ENCODE measurements at regions not wholly inside any gene's neighbourhood (a gene's known extent, or its start where the extent isn't known, plus 50 kb on each side); places are given as distances from the start of the nearest gene placed in this dataset.

GRCh38 chr2:3073041-3073595 lies 304.5 kb downstream of the EIPR1 start (continued):
- TF ChIP-seq NKRF (conservative IDR thresholded peaks at IDR 0.05) (no peak), CHD2 (IDR thresholded peaks at IDR 0.05; ENCODE audit: borderline replicate concordance, low read depth, low read length) (no peak), RB1 (IDR thresholded peaks at IDR 0.05; ENCODE audit: borderline replicate concordance) (no peak)
- TF ChIP-seq, protein P1, sequence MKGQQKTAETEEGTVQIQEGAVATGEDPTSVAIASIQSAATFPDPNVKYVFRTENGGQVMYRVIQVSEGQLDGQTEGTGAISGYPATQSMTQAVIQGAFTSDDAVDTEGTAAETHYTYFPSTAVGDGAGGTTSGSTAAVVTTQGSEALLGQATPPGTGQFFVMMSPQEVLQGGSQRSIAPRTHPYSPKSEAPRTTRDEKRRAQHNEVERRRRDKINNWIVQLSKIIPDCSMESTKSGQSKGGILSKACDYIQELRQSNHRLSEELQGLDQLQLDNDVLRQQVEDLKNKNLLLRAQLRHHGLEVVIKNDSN (IDR thresholded peaks at IDR 0.05; ENCODE audit: borderline replicate concordance, extremely low read length, insufficient read depth, low read depth, low read length), result no peak
- TF ChIP-seq, protein P2, sequence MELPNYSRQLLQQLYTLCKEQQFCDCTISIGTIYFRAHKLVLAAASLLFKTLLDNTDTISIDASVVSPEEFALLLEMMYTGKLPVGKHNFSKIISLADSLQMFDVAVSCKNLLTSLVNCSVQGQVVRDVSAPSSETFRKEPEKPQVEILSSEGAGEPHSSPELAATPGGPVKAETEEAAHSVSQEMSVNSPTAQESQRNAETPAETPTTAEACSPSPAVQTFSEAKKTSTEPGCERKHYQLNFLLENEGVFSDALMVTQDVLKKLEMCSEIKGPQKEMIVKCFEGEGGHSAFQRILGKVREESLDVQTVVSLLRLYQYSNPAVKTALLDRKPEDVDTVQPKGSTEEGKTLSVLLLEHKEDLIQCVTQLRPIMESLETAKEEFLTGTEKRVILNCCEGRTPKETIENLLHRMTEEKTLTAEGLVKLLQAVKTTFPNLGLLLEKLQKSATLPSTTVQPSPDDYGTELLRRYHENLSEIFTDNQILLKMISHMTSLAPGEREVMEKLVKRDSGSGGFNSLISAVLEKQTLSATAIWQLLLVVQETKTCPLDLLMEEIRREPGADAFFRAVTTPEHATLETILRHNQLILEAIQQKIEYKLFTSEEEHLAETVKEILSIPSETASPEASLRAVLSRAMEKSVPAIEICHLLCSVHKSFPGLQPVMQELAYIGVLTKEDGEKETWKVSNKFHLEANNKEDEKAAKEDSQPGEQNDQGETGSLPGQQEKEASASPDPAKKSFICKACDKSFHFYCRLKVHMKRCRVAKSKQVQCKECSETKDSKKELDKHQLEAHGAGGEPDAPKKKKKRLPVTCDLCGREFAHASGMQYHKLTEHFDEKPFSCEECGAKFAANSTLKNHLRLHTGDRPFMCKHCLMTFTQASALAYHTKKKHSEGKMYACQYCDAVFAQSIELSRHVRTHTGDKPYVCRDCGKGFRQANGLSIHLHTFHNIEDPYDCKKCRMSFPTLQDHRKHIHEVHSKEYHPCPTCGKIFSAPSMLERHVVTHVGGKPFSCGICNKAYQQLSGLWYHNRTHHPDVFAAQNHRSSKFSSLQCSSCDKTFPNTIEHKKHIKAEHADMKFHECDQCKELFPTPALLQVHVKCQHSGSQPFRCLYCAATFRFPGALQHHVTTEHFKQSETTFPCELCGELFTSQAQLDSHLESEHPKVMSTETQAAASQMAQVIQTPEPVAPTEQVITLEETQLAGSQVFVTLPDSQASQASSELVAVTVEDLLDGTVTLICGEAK (IDR thresholded peaks at IDR 0.05; ENCODE audit: borderline replicate concordance), result no peak

All from GM12878 (cell line).